Gastrocnemius medialis (tissue), 4 donors: ENCODE measurements at regions not wholly inside any gene's neighbourhood (a gene's known extent, or its start where the extent isn't known, plus 50 kb on each side); places are given as distances from the start of the nearest gene placed in this dataset.

Experiments
- ATAC-seq, 2 donors: fragments of 150-250 bp; one replicate each; pipeline ENCODE4 v1.9.1; 2016
- DNase-seq, 2 donors: peaks; one replicate each; pipeline ENCODE4 v3.0.0-alpha.2; 2019
- H3K27ac ChIP-seq, 4 donors: fragments of 200-600 bp; sonication (generic); 1 replicate in 1 of 4; 2 replicates in 3 of 4; pipeline ENCODE4 v1.5.1; 2016 to 2018; ENCODE audit warnings: mild to moderate bottlenecking in 2 of 4, moderate library complexity in 1 of 4
- H3K27me3 ChIP-seq, 3 donors: fragments of 200-600 bp; sonication (generic) in 2 of 3; 1 replicate in 1 of 3; 2 replicates in 2 of 3; pipeline versions ENCODE4 v1.5.1 to v1.6.0; 2016 to 2019; ENCODE audit warnings: mild to moderate bottlenecking in 1 of 3, moderate library complexity in 1 of 3
- H3K36me3 ChIP-seq, 2 donors: fragments of 200-600 bp; sonication (generic) in 1 of 2; one replicate each; pipeline ENCODE4 v1.5.1; 2017 to 2018
- H3K4me1 ChIP-seq, 2 donors: fragments of 200-600 bp; sonication (generic) in 1 of 2; one replicate each; pipeline ENCODE4 v1.5.1; 2016 to 2017; ENCODE audit warnings: mild to moderate bottlenecking in 2 of 2
- H3K4me3 ChIP-seq, 4 donors: fragments of 200-600 bp; sonication (generic) in 3 of 4; 1 replicate in 1 of 4; 2 replicates in 3 of 4; pipeline ENCODE4 v1.5.1; 2016 to 2019; ENCODE audit warnings: mild to moderate bottlenecking in 2 of 4
- H3K9me3 ChIP-seq, 3 donors: fragments of 200-600 bp; sonication (generic) in 2 of 3; 1 replicate in 1 of 3; 2 replicates in 2 of 3; pipeline ENCODE4 v1.5.1; 2016 to 2019
- POLR2A ChIP-seq, 2 donors: fragments of 450-650 bp; IDR thresholded peaks; one replicate each; pipeline ENCODE4 v1.6.1; 2017; ENCODE audit warnings: antibody characterized with exemption in 2 of 2, mild to moderate bottlenecking in 2 of 2, moderate library complexity in 2 of 2
- in situ Hi-C, 4 donors: fragments of 200-750 bp; cut with MboI; loops; one replicate each; pipeline versions ENCODE4 v1.15.0 to v1.8.0; 2017; ENCODE audit warnings: low sequenced_read_pairs in 4 of 4
- intact Hi-C: fragments of 100-400 bp; cut with DNase I; formaldehyde crosslinking; loops from one replicate; pipeline ENCODE4 v1.15.1; 2023; ENCODE audit warnings: low total_unique reads
- TF ChIP-seq, protein P1 (sequence below), 5 experiments: fragments of 450-650 bp in 3 of 5; fragments of 200-600 bp in 2 of 5; sonication (generic) in 2 of 5; IDR thresholded peaks in 4 of 5; conservative IDR thresholded peaks in 1 of 5; 1 replicate in 4 of 5; 2 replicates in 1 of 5; pipeline ENCODE4 v1.5.1; 2016 to 2019; ENCODE audit warnings: antibody characterized with exemption in 5 of 5, mild to moderate bottlenecking in 3 of 5, moderate library complexity in 3 of 5

DNA sequence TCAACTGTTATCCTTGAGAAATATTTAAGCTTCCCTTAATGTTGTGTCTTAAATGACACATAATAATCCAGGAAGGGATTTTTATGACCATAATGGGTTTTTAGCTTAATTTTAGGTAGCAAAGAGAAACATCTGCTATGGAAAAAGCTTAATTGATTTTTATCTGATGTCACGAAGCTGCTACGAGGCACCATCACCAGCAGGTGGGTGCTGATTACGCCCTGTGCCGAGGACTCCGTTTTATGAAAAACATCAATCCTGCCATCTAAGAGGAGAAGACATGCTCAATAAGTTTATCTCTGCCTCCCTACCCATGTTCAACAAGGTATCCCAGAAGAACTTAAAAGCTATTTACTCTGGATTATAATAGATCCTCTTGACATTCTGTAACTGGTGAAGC, 280.6 kb upstream of the ZFP42 start:
- Histone ChIP-seq H3K4me3 (no peak overlapping the region), H3K27me3 (no peaks in the 10 kb centered on the region), H3K4me1 (no peaks in the 10 kb centered on the region), H3K27ac (no peak overlapping the region), H3K36me3 (no peaks in the 10 kb centered on the region), H3K9me3 (no peaks in the 10 kb centered on the region)
- DNase-seq = no peak
- intact Hi-C loops = no loop called here
- TF ChIP-seq, protein P1, sequence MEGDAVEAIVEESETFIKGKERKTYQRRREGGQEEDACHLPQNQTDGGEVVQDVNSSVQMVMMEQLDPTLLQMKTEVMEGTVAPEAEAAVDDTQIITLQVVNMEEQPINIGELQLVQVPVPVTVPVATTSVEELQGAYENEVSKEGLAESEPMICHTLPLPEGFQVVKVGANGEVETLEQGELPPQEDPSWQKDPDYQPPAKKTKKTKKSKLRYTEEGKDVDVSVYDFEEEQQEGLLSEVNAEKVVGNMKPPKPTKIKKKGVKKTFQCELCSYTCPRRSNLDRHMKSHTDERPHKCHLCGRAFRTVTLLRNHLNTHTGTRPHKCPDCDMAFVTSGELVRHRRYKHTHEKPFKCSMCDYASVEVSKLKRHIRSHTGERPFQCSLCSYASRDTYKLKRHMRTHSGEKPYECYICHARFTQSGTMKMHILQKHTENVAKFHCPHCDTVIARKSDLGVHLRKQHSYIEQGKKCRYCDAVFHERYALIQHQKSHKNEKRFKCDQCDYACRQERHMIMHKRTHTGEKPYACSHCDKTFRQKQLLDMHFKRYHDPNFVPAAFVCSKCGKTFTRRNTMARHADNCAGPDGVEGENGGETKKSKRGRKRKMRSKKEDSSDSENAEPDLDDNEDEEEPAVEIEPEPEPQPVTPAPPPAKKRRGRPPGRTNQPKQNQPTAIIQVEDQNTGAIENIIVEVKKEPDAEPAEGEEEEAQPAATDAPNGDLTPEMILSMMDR (IDR thresholded peaks at IDR 0.05 in 4 of 5, conservative IDR thresholded peaks at IDR 0.05 in 1 of 5) = no peak
- TF ChIP-seq POLR2A (IDR thresholded peaks at IDR 0.05) = no peak
- in situ Hi-C loops = no loop called here
- no peak for ATAC-seq

DNA sequence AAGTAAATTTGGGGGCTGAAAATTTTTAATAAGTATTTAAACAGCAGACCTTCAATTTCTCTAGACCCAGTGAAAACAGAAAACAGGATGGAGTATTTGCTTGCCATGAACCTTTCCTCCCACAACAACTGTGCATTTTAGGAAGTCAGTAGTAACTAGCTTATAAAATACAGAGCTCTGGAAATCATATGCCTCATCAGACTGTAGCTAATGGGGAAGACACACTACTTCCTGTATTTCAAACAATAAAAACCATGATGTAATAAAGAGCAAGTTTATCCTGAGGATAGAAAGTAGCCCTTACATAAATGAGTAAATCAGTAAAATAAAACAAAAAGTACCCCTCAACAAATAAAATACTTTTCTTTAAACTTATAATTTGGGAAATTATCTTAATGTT, 280.1 kb upstream of the ZFP42 start:
- no peak overlapping the region for H3K27ac ChIP-seq
- ATAC-seq (no peak), DNase-seq (no peak)
- H3K36me3 ChIP-seq = no peaks in the 10 kb centered on the region
- H3K4me3 ChIP-seq = no peak overlapping the region
- TF ChIP-seq, protein P1 (IDR thresholded peaks at IDR 0.05 in 4 of 5, conservative IDR thresholded peaks at IDR 0.05 in 1 of 5) = no peak
- no peak for TF ChIP-seq POLR2A (IDR thresholded peaks at IDR 0.05)
- H3K27me3 ChIP-seq = no peaks in the 10 kb centered on the region
- in situ Hi-C loops = no loop called here
- no peaks in the 10 kb centered on the region for H3K4me1 ChIP-seq
- H3K9me3 ChIP-seq = no peaks in the 10 kb centered on the region
- intact Hi-C loops = no loop called here

DNA sequence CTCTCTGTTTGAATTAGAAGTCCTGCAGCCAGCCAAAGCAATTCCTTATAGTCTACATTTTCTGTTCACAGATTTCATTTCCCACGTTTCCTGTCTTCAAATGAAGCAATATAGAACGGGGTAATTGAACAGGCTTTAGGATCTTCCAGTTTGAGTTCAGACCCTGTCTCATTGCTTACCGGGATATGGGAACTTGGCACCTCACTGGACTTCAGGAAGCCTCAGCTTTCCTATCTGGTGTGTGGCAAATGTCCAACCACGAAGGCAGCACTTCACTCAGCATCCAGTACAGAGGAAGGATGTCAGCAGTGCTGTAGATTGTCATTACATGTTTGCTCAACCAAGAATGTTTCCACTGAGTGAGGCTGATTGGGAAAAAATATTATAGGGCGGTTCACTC, 271.1 kb upstream of the ZFP42 start:
- in situ Hi-C loops = no loop called here
- H3K4me1 ChIP-seq = no peaks in the 10 kb centered on the region
- TF ChIP-seq, protein P1 (IDR thresholded peaks at IDR 0.05 in 4 of 5, conservative IDR thresholded peaks at IDR 0.05 in 1 of 5) = no peak
- no peak for TF ChIP-seq POLR2A (IDR thresholded peaks at IDR 0.05)
- no peaks in the 10 kb centered on the region for H3K27me3 ChIP-seq
- no peak overlapping the region for H3K4me3 ChIP-seq
- intact Hi-C loops = no loop called here
- no peak for ATAC-seq
- no peak for DNase-seq
- no peaks in the 10 kb centered on the region for H3K36me3 ChIP-seq
- H3K9me3 ChIP-seq = no peaks in the 10 kb centered on the region
- H3K27ac ChIP-seq = no peak overlapping the region

- no peaks in the 10 kb centered on the region for H3K36me3 ChIP-seq
- in situ Hi-C loops = no loop called here
- H3K27me3 ChIP-seq = no peaks in the 10 kb centered on the region
- H3K4me3 ChIP-seq = no peak overlapping the region
- ATAC-seq = no peak
- intact Hi-C loops = no loop called here
- H3K9me3 ChIP-seq = no peaks in the 10 kb centered on the region
- TF ChIP-seq, protein P1 (IDR thresholded peaks at IDR 0.05 in 4 of 5, conservative IDR thresholded peaks at IDR 0.05 in 1 of 5) = no peak
- TF ChIP-seq POLR2A (IDR thresholded peaks at IDR 0.05) = no peak
- no peaks in the 10 kb centered on the region for H3K4me1 ChIP-seq
- no peak overlapping the region for H3K27ac ChIP-seq
- no peak for DNase-seq
Measured at GRCh38 chr4:187726485-187726884, 269.1 kb upstream of the ZFP42 start.

GRCh38 chr4:187732524-187732923, 263.0 kb upstream of the ZFP42 start:
- Histone ChIP-seq H3K36me3 (no peaks in the 10 kb centered on the region), H3K4me1 (no peaks in the 10 kb centered on the region), H3K9me3 (no peaks in the 10 kb centered on the region), H3K4me3 (no peak overlapping the region), H3K27ac (no peak overlapping the region), H3K27me3 (no peaks in the 10 kb centered on the region)
- ATAC-seq (no peak), DNase-seq (no peak)
- intact Hi-C loops (no loop called here), in situ Hi-C loops (no loop called here)
- TF ChIP-seq, protein P1 (IDR thresholded peaks at IDR 0.05 in 4 of 5, conservative IDR thresholded peaks at IDR 0.05 in 1 of 5) = no peak
- TF ChIP-seq POLR2A (IDR thresholded peaks at IDR 0.05) = no peak
